K562 (cell line): ENCODE measurements at regions not wholly inside any gene's neighbourhood (a gene's known extent, or its start where the extent isn't known, plus 50 kb on each side); places are given as distances from the start of the nearest gene placed in this dataset.

ENCODE experiments used
- CTCF ChIP-seq, 3 experiments: IDR thresholded peaks in 2 of 3; conservative IDR thresholded peaks in 1 of 3; 2 replicates each; pipeline ENCODE4 v1.5.1; 2011 to 2012; ENCODE audit warnings: low read length in 3 of 3, mild to moderate bottlenecking in 3 of 3, control low read depth in 2 of 3, improper control_type of control experiment in 1 of 3, inconsistent platforms in 1 of 3, low read depth in 1 of 3, mixed read lengths in 1 of 3, moderate library complexity in 1 of 3; ENCODE audit not compliant: insufficient read depth in 2 of 3
- FOXM1 ChIP-seq, 2 experiments: fragments of 450-650 bp in 1 of 2; sonication (generic) in 1 of 2; formaldehyde crosslinking in 1 of 2; IDR thresholded peaks; 2 replicates each; pipeline versions ENCODE4 v1.6.1 to v1.9.0; 2017 to 2022; ENCODE audit warnings: low read depth in 2 of 2, mild to moderate bottlenecking in 2 of 2, missing genetic modification reagents in 1 of 2, moderate library complexity in 1 of 2
- FOXP1 ChIP-seq: sonication (generic); formaldehyde crosslinking; IDR thresholded peaks from 2 replicates; pipeline ENCODE4 v1.8.0; 2022; ENCODE audit warnings: mild to moderate bottlenecking, missing genetic modification reagents
- TF ChIP-seq, protein P1 (sequence below), 2 experiments: fragments of 450-650 bp in 1 of 2; sonication (generic) in 1 of 2; formaldehyde crosslinking; conservative IDR thresholded peaks; 2 replicates each; pipeline versions ENCODE4 v1.4.0 to v1.8.1; 2020 to 2022; ENCODE audit warnings: mild to moderate bottlenecking in 1 of 2, missing genetic modification reagents in 1 of 2
- TF ChIP-seq, protein P2 (sequence below): fragments of 250-450 bp; sonication (Bioruptor Pico); IDR thresholded peaks from 2 replicates; pipeline ENCODE4 v1.8.0; 2022; ENCODE audit warnings: moderate library complexity, mild to moderate bottlenecking, inconsistent platforms

DNA sequence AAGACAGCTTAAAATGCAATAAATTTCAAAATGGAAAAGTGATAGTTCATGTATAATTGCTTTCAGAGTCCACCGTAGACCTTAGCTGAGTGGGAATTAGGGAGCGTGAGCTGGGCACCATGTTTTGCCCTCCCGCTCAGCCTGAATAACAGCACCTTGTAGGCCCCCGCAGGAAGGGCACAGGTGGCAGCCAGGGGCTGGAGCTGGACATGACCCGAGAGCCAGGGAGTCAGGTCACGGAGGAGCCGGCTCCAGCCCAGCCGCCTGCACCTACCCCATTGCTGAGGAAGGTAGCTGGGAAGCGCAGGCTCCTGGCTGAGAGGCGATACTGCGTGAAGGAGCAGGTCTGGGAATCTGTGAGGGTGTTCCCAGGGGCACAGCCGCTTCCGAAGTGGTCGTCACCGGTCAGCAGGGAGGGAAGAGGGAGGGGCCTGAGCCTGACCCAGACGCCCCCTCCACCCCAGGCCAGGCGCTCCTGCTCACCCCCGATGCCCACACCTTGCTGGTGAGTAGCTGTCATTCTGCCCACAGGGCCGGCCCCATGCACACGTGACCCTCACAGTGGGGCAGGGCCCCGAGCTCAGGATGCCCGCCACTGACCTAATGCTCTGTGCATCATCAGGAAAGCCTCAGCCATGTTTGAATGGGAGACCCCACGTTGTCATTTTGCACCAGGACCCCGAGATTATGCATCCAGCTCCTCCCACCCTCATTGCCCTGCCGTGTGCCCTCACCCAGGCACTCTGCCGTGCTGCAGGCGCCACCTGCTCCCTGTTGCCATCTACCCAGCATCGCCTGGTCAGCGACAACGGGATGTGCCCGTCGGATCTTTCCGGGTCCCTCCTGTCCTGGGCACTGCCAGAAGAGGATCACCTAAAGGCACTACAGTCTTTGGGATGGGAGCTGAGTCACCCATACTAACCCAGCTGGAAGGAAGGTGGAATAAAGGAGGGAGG lies 129.2 kb upstream of the TCERG1L start:
- TF ChIP-seq, protein P1, sequence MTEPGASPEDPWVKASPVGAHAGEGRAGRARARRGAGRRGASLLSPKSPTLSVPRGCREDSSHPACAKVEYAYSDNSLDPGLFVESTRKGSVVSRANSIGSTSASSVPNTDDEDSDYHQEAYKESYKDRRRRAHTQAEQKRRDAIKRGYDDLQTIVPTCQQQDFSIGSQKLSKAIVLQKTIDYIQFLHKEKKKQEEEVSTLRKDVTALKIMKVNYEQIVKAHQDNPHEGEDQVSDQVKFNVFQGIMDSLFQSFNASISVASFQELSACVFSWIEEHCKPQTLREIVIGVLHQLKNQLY (CRISPR knock-in tag; conservative IDR thresholded peaks at IDR 0.05), result no peak
- no peak for TF ChIP-seq CTCF (IDR thresholded peaks at IDR 0.05 in 2 of 3, conservative IDR thresholded peaks at IDR 0.05 in 1 of 3; ENCODE audit: insufficient read depth in 2 of 3, low read depth in 1 of 3, low read length in 3 of 3)
- TF ChIP-seq, protein P2, sequence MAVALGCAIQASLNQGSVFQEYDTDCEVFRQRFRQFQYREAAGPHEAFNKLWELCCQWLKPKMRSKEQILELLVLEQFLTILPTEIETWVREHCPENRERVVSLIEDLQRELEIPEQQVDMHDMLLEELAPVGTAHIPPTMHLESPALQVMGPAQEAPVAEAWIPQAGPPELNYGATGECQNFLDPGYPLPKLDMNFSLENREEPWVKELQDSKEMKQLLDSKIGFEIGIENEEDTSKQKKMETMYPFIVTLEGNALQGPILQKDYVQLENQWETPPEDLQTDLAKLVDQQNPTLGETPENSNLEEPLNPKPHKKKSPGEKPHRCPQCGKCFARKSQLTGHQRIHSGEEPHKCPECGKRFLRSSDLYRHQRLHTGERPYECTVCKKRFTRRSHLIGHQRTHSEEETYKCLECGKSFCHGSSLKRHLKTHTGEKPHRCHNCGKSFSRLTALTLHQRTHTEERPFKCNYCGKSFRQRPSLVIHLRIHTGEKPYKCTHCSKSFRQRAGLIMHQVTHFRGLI (CRISPR knock-in tag), result no peak
- no peak for TF ChIP-seq FOXP1
- TF ChIP-seq FOXM1 (IDR thresholded peaks at IDR 0.05; ENCODE audit: low read depth), result no peak
- TF ChIP-seq FOXM1 (CRISPR knock-in tag; IDR thresholded peaks at IDR 0.05; ENCODE audit: low read depth), result no peak
